GM21737 (cell line): ENCODE measurements at regions not wholly inside any gene's neighbourhood (a gene's known extent, or its start where the extent isn't known, plus 50 kb on each side); places are given as distances from the start of the nearest gene placed in this dataset.

Experiments
- ATAC-seq: cut with Tn5 transposase; IDR thresholded peaks from one replicate; pipeline ENCODE4 v1.9.1; 2021; ENCODE audit warnings: mild to moderate bottlenecking, moderate library complexity; ENCODE audit not compliant: unreplicated experiment

DNA sequence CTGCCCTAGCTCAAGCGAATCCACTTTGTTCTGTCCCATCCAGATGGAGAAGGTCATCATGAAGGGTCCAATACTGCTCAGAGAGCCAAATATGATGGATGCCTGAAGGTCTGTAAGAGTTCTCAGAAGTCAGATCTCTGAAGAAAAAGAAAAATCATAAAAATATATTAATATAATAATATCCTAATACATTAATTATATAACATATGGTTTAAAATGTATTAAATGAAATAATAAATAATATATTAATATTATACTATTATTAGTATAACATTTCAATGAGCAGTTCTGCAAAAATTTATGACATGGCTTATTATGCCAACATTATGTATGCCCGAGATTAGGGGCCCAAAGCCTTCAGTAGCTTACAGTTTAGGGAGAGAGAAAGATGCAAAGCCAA, 78.2 kb upstream of the GPR12 start:
- ATAC-seq, result no peak

GRCh38 chr13:26837997-26838396, 77.4 kb upstream of the GPR12 start:
- ATAC-seq, result no peak

GRCh38 chr13:26837102-26837501, 76.5 kb upstream of the GPR12 start:
- ATAC-seq, result no peak

DNA sequence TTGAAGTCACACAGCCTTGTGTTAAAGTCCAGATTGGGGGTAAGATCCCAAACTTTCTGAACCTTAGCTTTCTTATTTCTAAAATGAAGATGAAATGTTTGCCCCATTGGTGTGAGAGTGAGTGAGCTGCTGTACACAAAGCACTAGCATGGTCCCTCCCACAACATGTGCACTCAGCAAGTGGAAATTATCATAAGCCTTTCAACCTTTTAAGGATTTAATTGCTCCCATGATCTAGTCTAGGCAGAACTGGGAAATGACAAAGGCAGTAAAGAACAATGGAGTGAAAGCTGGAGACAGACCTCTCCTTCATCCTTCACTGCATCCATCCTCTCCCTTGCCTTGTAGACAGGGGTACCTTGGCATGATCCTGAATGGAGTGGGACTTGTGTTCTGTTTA, 76.0 kb upstream of the GPR12 start:
- ATAC-seq, result no peak

DNA sequence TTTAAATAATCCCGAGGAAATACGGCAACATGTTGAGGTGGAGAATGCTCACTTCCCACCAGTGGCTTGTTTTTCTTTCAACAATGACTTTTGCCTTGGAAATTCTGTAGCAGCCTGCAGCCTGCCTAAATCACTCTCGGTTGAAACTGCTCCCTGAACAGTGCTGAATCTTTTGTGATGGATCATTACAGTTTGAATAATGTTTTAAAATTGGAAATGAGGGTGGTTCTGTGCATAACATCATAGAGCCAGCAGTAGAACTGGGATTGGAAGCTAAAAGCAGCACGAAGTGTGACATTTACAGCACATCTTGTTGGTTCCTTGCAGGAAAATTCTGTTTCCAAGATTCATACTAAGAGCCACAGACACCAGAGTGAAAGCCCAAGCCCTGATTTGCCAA, 74.1 kb upstream of the GPR12 start:
- no peak for ATAC-seq

DNA sequence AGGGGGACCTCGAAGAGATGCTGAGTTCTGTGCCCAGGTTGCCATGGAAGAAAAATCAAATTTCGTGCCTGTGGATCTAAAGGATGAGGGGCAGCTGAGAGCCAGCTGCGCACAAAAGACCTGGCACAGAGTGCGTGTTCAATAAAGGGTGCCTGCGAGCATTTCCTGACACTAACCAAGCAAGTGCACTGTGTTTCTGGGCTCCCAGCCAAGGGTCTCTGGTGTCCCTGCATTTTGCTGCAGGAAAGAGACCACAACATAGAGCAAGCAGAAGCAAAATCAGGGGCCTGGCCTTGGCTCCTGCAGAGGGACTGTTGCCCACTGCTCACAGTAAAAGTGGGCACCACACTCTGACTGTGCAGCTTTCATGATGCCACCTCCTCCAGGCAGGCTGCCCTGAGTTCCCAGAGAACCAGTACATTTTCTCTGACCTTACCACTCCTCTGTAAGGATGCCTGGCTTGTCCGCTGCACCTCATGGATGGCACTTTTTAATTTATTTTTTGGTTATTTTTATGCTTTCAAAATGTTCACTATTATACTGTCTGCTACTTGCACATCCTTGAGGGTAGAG, 70.8 kb upstream of the GPR12 start:
- no peak for ATAC-seq

- ATAC-seq, result no peak
Measured at GRCh38 chr13:26829716-26830115, 69.1 kb upstream of the GPR12 start.

DNA sequence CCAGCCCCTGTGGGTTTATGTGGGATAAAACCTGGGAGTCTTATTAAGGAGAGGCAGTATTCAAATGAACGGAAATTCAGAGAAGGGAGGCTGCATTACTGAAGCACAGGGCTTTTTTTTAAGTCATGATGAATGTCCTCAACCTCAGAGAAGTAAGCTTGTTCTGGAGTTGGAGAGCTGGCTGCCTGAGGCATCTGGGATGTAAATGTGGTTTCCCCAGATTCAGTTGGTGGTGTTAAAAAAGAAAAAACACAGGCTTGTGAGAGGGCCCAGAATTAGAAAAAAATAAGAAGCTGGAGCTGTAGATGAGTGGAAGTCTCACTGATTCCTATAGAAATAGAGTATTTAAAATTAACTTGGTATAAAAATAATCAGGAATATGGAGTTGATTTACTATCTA, 64.0 kb upstream of the GPR12 start:
- ATAC-seq, result no peak

DNA sequence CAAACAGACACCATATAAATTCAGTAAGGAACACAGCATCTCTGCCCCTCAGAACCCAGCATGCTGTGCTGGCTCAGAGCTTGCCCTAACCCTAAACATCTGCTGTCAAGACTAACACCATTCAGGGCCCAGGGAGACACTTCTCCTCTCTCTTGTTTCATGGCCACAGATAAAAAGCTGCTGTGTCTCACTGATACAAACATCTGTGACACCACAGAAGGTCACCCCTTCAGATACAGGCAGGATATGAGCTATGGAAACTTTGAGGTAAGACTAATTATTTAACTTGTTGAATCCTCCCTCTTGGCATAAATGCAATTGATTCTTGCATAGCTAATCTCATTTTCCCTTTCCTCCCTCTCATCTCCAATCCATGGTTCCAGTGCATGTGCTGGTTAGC, 61.6 kb upstream of the GPR12 start:
- ATAC-seq, result no peak

- ATAC-seq, result no peak
Measured at GRCh38 chr13:26821672-26822071, 61.1 kb upstream of the GPR12 start.

DNA sequence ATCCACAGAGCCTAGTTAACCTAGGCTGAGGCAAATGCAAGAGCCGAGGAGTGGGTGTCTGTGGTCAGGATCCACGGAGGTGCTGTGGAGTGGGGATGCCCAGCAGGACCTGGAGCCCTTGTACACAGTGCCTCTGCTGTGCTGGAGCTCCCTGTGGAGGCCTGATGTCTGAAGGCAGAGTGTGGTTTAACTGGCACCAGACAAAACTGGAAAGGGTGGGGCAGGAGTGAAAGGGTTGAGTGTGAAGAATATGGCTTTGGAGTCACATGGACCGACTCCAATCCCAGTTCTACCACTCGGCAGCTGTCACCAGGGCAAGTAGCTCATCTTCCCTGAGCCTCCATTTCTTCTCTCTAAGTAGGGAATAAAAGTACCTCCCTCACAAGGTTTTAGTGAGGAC, 60.3 kb upstream of the GPR12 start:
- no peak for ATAC-seq

DNA sequence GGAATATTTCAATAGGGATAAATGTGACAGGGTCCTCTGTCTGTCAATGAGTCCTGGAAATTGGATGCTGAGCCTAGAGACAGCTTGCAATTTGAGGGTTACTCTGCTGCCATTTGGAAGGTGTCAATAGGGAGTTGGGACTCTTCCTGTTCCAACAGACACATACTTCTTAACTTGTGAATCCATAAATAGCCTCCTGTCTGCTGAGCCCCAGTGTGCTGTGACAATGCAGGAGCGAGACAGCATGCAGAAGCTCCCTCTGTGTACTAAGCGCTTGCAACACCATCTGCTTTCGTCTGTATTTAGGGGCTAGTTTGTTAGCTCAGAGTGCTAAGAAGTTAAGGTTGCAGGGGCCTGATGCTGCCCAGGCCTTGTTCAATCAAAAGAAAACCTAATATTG, 58.5 kb upstream of the GPR12 start:
- ATAC-seq, result no peak

DNA sequence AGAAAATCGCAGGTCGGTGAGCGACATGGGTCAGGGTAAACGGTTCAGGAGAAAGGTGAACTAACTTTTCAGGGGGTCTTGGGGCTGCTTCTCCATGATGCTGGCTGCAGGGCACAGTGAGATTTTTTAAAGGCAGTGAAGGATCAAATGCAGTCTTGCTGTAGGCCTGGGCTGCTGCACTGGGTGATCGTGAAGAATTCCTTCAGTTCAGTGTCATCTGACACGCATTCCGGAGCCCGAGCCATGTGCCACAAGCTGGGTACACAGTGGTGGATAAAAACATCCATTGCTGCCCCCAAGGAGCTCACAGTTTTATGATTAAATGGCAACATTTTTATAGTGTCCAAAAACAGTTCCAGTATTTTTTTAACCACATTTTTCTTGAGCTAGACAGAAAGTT, 56.3 kb upstream of the GPR12 start:
- no peak for ATAC-seq

- ATAC-seq, result no peak
Measured at GRCh38 chr13:26813980-26814348, 53.4 kb upstream of the GPR12 start.

- no peak for ATAC-seq
Measured at GRCh38 chr13:26813321-26813979, 52.9 kb upstream of the GPR12 start.

GRCh38 chr13:26811581-26811980, 51.0 kb upstream of the GPR12 start:
- no peak for ATAC-seq
